22Rv1 (cell line): ENCODE measurements at regions not wholly inside any gene's neighbourhood (a gene's known extent, or its start where the extent isn't known, plus 50 kb on each side); places are given as distances from the start of the nearest gene placed in this dataset.

ENCODE experiments used
- CTCF ChIP-seq: fragments of 450-650 bp; IDR thresholded peaks from 2 replicates; pipeline ENCODE4 v1.5.1; 2017; ENCODE audit warnings: mild to moderate bottlenecking
- ZFX ChIP-seq: fragments of 450-650 bp; IDR thresholded peaks from 2 replicates; pipeline ENCODE4 v1.6.1; 2017; ENCODE audit warnings: antibody characterized with exemption, borderline replicate concordance

GRCh38 chr1:5650283-5651026, 341.8 kb downstream of the NPHP4 start:
- TF ChIP-seq CTCF (no peak), ZFX (no peak)
